Esophagus (tissue), 2 donors: ENCODE measurements at regions not wholly inside any gene's neighbourhood (a gene's known extent, or its start where the extent isn't known, plus 50 kb on each side); places are given as distances from the start of the nearest gene placed in this dataset.

Experiments
- H3K27ac ChIP-seq, 2 donors: one replicate each; pipeline ENCODE4 v1.5.1; 2013; ENCODE audit warnings: low read depth in 2 of 2, mild to moderate bottlenecking in 2 of 2, inconsistent platforms in 1 of 2, low read length in 1 of 2, moderate library complexity in 1 of 2
- H3K27me3 ChIP-seq, 2 donors: one replicate each; pipeline ENCODE4 v1.6.1; 2013; ENCODE audit warnings: low read length in 2 of 2, control low read depth in 1 of 2, mild to moderate bottlenecking in 1 of 2; ENCODE audit not compliant: insufficient read depth in 2 of 2, control insufficient read depth in 1 of 2
- H3K36me3 ChIP-seq, 2 donors: one replicate each; pipeline ENCODE4 v1.6.1; 2013; ENCODE audit warnings: low read length in 1 of 2; ENCODE audit not compliant: control insufficient read depth in 2 of 2, insufficient read depth in 2 of 2
- H3K4me1 ChIP-seq, 2 donors: one replicate each; pipeline ENCODE4 v1.6.1; 2013; ENCODE audit warnings: low read length in 1 of 2; ENCODE audit not compliant: control insufficient read depth in 2 of 2, insufficient read depth in 2 of 2
- H3K4me3 ChIP-seq, 2 donors: one replicate each; pipeline ENCODE4 v1.5.1; 2013; ENCODE audit warnings: low read length in 2 of 2, mild to moderate bottlenecking in 2 of 2, low read depth in 1 of 2, moderate library complexity in 1 of 2
- H3K9me3 ChIP-seq, 2 donors: one replicate each; pipeline ENCODE4 v1.6.1; 2013; ENCODE audit warnings: mild to moderate bottlenecking in 2 of 2, low read depth in 1 of 2, low read length in 1 of 2, moderate library complexity in 1 of 2; ENCODE audit not compliant: control insufficient read depth in 2 of 2, insufficient read depth in 1 of 2
- WGBS, 2 donors: extraction: QIAGEN DNeasy Blood & Tissue Kit; methylation state at CpG; one replicate each; pipeline ENCODE4 v1.1.7; 2013; 5-methylcytosine and 5-hydroxymethylcytosine counted together
- donor health status: healthy with polysubstance abuse.
- donor health status: Bipolar disorder and iron deficiency.

DNA sequence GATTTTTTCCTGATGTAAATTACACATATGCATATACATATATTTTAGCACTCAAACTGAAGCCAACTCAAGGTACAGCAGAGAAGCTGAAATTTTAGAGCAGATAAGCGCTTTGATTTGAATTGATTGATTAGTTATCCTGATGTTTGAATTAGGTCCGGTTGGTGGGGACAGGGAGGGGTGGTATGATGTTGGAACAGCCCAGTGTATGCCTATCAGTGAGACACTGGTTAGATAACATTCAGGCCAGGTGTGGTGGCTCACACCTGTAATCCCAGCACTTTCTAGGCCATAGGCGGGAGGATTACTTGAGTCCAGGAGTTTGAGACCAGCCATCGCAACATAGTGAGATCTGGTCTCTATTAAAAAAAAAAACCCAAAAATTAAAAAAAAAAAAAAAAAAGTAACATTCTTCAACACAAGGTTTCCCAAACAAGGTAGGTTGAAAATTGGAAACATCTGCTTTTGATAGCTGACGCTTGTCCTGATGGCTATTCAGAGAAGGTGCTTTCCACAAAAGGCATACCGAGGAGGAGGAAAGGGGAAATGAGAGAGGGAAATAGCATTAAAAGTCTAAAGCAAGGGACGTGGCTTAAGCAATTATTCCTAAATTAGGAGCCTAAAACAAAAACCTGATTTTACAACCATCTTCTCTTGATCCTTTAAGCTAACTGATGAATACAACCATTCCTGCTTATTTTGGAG lies 288.4 kb upstream of the JARID2 start:
- WGBS, 2 donors: 74 to 76% methylated on average over 7 of the region's 7 CpGs
- no peaks in the 10 kb centered on the region for H3K4me1 ChIP-seq
- peaks cover 4% of the 10 kb centered on the region in 2 donors for H3K9me3 ChIP-seq
- no peak overlapping the region for H3K27ac ChIP-seq
- no peaks in the 10 kb centered on the region for H3K27me3 ChIP-seq
- no peak overlapping the region for H3K4me3 ChIP-seq
- no peaks in the 10 kb centered on the region for H3K36me3 ChIP-seq

DNA sequence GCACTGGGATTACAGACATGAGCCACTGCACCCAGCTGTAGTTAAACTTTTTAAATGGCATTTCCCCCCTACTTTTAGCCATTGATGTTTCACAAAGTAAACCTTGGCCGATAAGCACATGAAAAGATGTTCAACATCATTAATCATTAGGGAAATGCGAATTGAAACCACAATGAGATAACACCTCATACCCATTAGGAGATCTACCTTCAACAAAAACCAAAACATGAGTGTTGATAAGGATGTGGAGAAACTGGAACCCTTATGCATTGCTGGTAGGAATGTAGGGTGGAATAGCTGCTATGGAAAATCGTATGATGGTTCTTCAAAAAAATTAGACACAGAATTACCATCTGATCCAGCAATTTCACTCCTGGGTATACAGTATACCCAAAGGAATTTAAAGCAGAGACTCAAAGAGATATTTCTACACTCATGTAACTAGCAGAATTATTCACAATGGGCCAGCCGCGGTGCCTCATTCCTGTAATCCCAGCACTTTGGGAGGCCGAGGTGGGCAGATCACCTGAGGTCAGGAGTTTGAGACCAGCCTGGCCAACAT lies 286.5 kb upstream of the JARID2 start:
- Histone ChIP-seq H3K27ac (no peak overlapping the region), H3K9me3 (peaks cover 4% of the 10 kb centered on the region in 2 donors), H3K4me3 (no peak overlapping the region), H3K4me1 (no peaks in the 10 kb centered on the region), H3K27me3 (no peaks in the 10 kb centered on the region), H3K36me3 (no peaks in the 10 kb centered on the region)
- 77 to 80% methylated on average over 6 of the region's 6 CpGs for WGBS, 2 donors

DNA sequence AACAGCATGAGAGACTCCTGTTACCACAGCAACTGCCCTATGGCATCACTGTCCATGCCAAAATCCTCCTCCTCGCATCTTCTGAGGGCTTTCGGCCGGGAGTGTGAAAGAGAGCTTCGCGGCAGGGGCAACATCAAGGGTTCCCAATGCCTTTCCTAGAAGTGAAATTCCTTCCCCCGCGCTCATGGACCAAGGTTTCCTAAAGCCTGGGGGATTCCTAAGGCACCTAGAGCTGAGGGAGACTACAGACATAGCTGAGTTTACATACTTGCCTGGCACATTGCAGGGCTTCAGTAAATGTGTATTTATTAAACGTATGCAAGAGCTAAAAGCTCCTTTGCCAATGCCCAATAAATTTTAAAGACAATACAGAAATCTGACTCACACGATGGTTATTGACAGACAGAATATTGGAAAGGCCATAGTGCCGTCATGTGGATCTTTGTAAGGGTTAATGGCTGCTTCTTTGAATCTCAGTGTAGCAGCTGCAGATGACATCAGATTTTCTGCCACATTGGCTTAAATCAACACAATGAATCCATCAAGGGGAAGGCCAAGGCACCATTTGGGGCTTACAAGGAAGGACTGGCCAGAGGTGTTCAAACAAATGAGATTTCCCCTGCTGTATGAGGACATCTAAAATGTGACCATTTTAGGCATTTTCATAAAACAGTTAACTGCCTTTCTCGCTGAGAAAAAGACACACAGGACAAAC lies 281.2 kb upstream of the JARID2 start:
- 84 to 86% methylated on average over 11 of the region's 11 CpGs for WGBS, 2 donors
- Histone ChIP-seq H3K9me3 (no peaks in the 10 kb centered on the region), H3K27me3 (no peaks in the 10 kb centered on the region)

DNA sequence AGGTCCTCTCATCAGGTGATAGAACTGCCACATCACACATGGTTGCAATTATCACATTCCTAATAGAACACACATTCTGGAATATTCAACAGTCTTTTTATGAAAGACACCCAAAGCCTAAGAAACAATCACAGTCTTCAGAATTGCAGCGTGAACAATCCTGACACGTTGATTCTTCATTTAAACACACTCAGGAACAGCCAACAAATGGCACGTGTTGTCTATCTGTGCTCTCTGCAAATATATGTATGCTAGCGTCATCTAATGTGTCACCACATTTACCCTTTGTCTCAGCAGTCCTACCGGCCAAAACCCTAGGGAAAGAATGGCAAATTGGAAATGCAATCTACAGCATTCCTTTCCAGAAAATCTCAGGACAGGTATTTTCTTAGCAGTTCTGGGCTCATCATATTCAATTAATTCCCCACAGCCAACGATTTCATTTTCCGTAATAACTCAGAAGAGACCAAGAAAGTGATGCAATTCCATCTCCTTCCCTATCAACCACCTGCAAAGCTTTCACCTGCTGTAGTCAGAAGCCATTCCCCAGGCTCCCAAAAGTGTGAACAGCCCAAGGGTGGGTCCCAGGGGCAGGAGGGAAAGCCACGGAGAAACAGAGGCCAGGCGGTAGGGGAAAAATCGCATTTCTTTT lies 280.3 kb upstream of the JARID2 start:
- 83 to 88% methylated on average over 10 of the region's 10 CpGs for WGBS, 2 donors
- Histone ChIP-seq H3K27ac (no peak overlapping the region), H3K9me3 (no peaks in the 10 kb centered on the region), H3K4me1 (peaks cover 0 to 9% of the 10 kb centered on the region in 2 donors), H3K4me3 (no peak overlapping the region), H3K36me3 (no peaks in the 10 kb centered on the region), H3K27me3 (no peaks in the 10 kb centered on the region)

More for the DNA sequence above, 281.2 kb upstream of the JARID2 start:
- no peak overlapping the region for H3K27ac ChIP-seq
- peaks cover 0 to 9% of the 10 kb centered on the region in 2 donors for H3K4me1 ChIP-seq
- no peak overlapping the region for H3K4me3 ChIP-seq
- H3K36me3 ChIP-seq: no peaks in the 10 kb centered on the region

DNA sequence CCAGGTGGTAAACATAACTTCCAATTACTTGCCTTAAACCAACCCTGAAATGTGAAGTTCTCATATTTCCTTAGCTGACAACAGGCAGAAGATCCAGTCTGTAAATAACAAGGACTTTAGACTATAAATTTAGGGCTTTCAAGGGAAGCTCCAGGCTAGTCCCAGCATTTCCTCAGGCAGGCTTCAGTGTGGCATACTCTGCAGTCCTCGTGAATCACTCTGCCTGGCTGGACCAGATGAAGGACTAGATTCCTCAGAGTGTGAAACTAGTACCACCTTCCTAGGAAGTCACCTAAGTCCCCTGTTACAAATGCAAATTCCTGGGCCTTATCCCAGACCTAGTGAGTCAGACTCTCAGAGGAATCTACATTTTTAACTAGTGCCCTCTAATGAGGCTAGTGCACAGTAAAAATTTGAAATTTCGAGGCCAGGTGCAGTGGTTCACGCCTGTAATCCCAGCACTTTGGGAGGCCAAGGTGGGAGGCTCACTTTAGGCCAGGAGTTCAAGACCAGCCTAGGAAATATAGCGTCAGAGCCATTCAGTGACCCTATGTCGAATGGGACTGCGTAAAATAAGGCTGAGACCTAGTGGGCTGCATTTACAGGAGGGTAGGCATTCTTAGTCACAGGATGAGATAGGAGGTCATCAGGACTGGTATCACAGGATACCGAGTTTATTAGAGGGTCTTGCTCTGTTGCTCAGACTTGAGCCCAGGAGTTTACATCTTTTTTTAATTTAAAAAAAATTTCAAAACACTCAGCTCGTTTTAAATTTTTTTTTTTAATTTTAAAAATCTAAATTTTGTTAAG lies 279.6 kb upstream of the JARID2 start:
- no peaks in the 10 kb centered on the region for H3K36me3 ChIP-seq
- no peak overlapping the region for H3K4me3 ChIP-seq
- peaks cover 0 to 9% of the 10 kb centered on the region in 2 donors for H3K4me1 ChIP-seq
- H3K9me3 ChIP-seq: no peaks in the 10 kb centered on the region
- 87% methylated on average over 8 of the region's 8 CpGs for WGBS, 2 donors
- H3K27ac ChIP-seq: peak overlapping the region in 1 of 2 donors; percentile 3
- no peaks in the 10 kb centered on the region for H3K27me3 ChIP-seq

DNA sequence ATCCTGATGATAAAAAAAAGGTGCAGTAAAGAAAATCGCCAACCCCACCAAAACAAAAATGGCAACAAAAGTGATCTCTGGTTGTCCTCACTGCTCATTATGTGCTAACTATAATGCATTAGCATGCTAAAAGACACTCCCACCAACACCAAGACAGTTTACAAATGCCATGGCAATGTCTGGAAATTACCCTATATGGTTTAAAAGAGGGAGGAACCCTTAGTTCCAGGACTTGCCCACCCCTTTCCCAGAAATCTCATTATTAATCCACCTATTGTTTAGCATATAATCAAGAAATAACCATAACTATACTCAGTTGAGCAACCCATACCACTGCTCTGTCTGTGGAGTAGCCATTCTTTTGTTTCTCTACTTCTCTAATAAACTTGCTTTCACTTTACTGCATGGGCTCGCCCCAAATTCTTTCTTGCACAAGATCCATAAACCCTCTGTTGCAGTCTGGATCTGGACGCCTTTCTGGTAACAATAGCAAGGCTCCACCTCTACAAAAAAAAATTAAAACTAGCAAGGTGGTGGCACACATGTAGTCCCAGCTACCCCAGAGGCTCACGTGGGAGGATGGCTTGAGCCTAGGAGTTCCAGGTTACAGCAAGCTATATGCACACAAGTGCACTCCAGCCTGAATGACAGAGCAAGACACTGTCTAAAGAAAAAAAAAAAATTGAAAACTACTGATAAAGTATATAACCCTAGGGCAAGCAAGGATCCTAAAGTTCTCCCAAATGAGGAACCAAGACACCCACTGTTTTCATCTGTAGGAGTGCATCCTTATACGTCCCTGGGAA lies 278.8 kb upstream of the JARID2 start:
- peaks cover 0 to 9% of the 10 kb centered on the region in 2 donors for H3K4me1 ChIP-seq
- 68 to 69% methylated on average over 5 of the region's 5 CpGs for WGBS, 2 donors
- no peak overlapping the region for H3K27ac ChIP-seq
- H3K36me3 ChIP-seq: no peaks in the 10 kb centered on the region
- H3K4me3 ChIP-seq: no peak overlapping the region
- H3K9me3 ChIP-seq: no peaks in the 10 kb centered on the region
- no peaks in the 10 kb centered on the region for H3K27me3 ChIP-seq

DNA sequence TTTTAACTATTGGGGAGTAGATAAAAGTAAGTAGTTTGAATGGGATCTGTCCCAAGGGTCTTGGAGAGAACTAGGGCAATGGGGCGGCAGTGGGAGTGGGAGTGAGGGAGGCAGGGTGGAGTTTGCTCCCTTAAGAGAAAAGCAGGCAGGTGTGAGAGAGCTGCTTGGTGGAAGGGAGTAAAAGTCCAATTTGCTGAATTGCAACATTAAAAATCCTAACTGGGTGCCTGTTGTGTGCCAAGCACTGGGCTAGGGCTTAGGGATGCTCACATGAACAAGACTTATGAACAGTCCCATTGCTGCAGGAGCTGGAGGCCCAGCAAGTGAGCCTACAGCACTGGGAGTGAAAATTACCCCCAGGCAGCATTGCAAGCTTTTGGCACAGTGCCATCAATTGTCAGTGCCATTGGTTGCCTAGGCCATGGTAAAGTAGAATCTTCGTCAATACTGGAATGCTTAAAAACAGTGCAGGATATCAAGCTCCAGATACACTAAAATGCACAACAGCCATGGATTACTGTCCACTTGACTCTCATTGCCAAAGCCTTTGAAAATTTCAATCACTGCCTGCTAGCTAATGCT lies 277.7 kb upstream of the JARID2 start:
- WGBS, 2 donors: 94 to 95% methylated on average over 2 of the region's 2 CpGs
- Histone ChIP-seq H3K27ac (no peak overlapping the region), H3K36me3 (no peaks in the 10 kb centered on the region), H3K27me3 (no peaks in the 10 kb centered on the region), H3K4me1 (peaks cover 0 to 9% of the 10 kb centered on the region in 2 donors), H3K9me3 (no peaks in the 10 kb centered on the region), H3K4me3 (no peak overlapping the region)

DNA sequence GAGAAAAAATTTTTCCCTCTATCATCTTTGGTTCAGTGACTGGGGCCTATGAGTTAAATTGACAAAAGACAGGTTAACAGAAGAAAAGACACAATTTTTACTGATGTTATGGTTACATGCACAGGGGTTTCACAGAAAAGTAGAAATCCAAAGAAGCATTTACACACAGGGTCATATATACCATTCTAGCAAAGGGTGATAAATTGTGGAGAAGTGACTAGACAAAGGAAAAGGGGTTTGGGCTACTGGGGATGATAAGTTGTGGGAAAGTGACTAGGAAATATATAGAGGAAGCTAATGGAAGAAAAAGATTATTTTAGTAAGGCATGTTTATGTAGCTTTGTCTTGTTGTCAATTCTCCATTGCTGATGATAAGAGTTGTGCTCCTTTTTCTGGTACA lies 276.7 kb upstream of the JARID2 start:
- H3K9me3 ChIP-seq: no peaks in the 10 kb centered on the region
- no peak overlapping the region for H3K27ac ChIP-seq
- H3K27me3 ChIP-seq: no peaks in the 10 kb centered on the region
- no peak overlapping the region for H3K4me3 ChIP-seq
- H3K4me1 ChIP-seq: peaks cover 0 to 9% of the 10 kb centered on the region in 2 donors
- H3K36me3 ChIP-seq: no peaks in the 10 kb centered on the region
